Trophoblast cell (in vitro differentiated cells and primary cell): ENCODE measurements at regions not wholly inside any gene's neighbourhood (a gene's known extent, or its start where the extent isn't known, plus 50 kb on each side); places are given as distances from the start of the nearest gene placed in this dataset.

Experiments
- DNase-seq, 2 donors: peaks; one replicate each; pipeline ENCODE4 v3.0.0-alpha.2; 2016
- H2AFZ ChIP-seq: 2 replicates; pipeline ENCODE4 v1.6.1; 2013; ENCODE audit warnings: low read length, moderate library complexity, mild to moderate bottlenecking; ENCODE audit not compliant: insufficient read depth, poor library complexity
- H2AK5ac ChIP-seq: 2 replicates; pipeline ENCODE4 v1.6.1; 2013; ENCODE audit warnings: mild to moderate bottlenecking, low read length
- H2BK120ac ChIP-seq: 2 replicates; pipeline ENCODE4 v1.6.1; 2013; ENCODE audit warnings: low read length, mild to moderate bottlenecking, moderate library complexity; ENCODE audit not compliant: insufficient read depth, poor library complexity
- H2BK12ac ChIP-seq: 2 replicates; pipeline ENCODE4 v1.6.1; 2013; ENCODE audit warnings: mild to moderate bottlenecking, low read length, moderate library complexity
- H2BK5ac ChIP-seq: 2 replicates; pipeline ENCODE4 v1.6.1; 2013; ENCODE audit warnings: low read length, low read depth, moderate library complexity, mild to moderate bottlenecking; ENCODE audit not compliant: poor library complexity
- H3K14ac ChIP-seq: 2 replicates; pipeline ENCODE4 v1.6.1; 2013; ENCODE audit warnings: mild to moderate bottlenecking, low read length
- H3K18ac ChIP-seq: 2 replicates; pipeline ENCODE4 v1.6.1; 2013; ENCODE audit warnings: mild to moderate bottlenecking, low read length
- H3K23ac ChIP-seq: 2 replicates; pipeline ENCODE4 v1.6.1; 2013; ENCODE audit warnings: low read length
- H3K27ac ChIP-seq: 2 replicates; pipeline ENCODE4 v1.5.1; 2013; ENCODE audit warnings: low read depth, mild to moderate bottlenecking, inconsistent platforms, low read length, moderate library complexity
- H3K27me3 ChIP-seq: 2 replicates; pipeline ENCODE4 v1.6.1; 2013; ENCODE audit warnings: inconsistent platforms, mild to moderate bottlenecking, low read length, moderate library complexity; ENCODE audit not compliant: insufficient read depth
- H3K36me3 ChIP-seq, 2 experiments: 1 replicate in 1 of 2; 2 replicates in 1 of 2; pipeline ENCODE4 v1.6.1; 2013; ENCODE audit warnings: low read length in 2 of 2, mild to moderate bottlenecking in 2 of 2, moderate library complexity in 1 of 2; ENCODE audit not compliant: insufficient read depth in 2 of 2, control insufficient read depth in 1 of 2
- H3K4ac ChIP-seq: 2 replicates; pipeline ENCODE4 v1.6.1; 2013; ENCODE audit warnings: low read depth, mild to moderate bottlenecking, low read length, moderate library complexity
- H3K4me1 ChIP-seq, 2 experiments: 1 replicate in 1 of 2; 2 replicates in 1 of 2; pipeline ENCODE4 v1.6.1; 2013; ENCODE audit warnings: low read length in 2 of 2, mild to moderate bottlenecking in 2 of 2, moderate library complexity in 1 of 2; ENCODE audit not compliant: insufficient read depth in 2 of 2, control insufficient read depth in 1 of 2
- H3K4me2 ChIP-seq: 2 replicates; pipeline ENCODE4 v1.6.1; 2013; ENCODE audit warnings: inconsistent platforms, mild to moderate bottlenecking, low read length, moderate library complexity
- H3K4me3 ChIP-seq: 2 replicates; pipeline ENCODE4 v1.5.1; 2013; ENCODE audit warnings: mild to moderate bottlenecking, low read depth, low read length, inconsistent platforms
- H3K79me1 ChIP-seq: one replicate; pipeline ENCODE4 v1.6.1; 2013; ENCODE audit warnings: low read length
- H3K79me2 ChIP-seq: 2 replicates; pipeline ENCODE4 v1.6.1; 2013; ENCODE audit warnings: low read length, mild to moderate bottlenecking; ENCODE audit not compliant: control insufficient read depth, insufficient read depth, poor library complexity
- H3K9ac ChIP-seq: 2 replicates; pipeline ENCODE4 v1.6.1; 2013; ENCODE audit warnings: mild to moderate bottlenecking, low read length
- H3K9me3 ChIP-seq: 2 replicates; pipeline ENCODE4 v1.6.1; 2013; ENCODE audit warnings: low read depth, mild to moderate bottlenecking, control low read depth, inconsistent platforms, low read length; ENCODE audit not compliant: insufficient read depth
- H4K12ac ChIP-seq: 2 replicates; pipeline ENCODE4 v1.6.1; 2013; ENCODE audit warnings: low read depth, mild to moderate bottlenecking, low read length, moderate library complexity
- H4K8ac ChIP-seq: 2 replicates; pipeline ENCODE4 v1.6.1; 2013; ENCODE audit warnings: low read depth, mild to moderate bottlenecking, low read length, moderate library complexity
- H4K91ac ChIP-seq: one replicate; pipeline ENCODE4 v1.6.1; 2013; ENCODE audit warnings: low read depth, mild to moderate bottlenecking, low read length, moderate library complexity
- WGBS: extraction: QIAGEN DNeasy Blood & Tissue Kit; methylation state at CpG from one replicate; pipeline ENCODE4 v1.1.7; 2013; ENCODE audit warnings: missing lambda C conversion rate; ENCODE audit not compliant: insufficient read length, insufficient coverage; ENCODE audit errors: extremely low coverage; 5-methylcytosine and 5-hydroxymethylcytosine counted together

GRCh38 chr1:5491207-5491904 lies 500.9 kb downstream of the NPHP4 start:
- H2BK12ac ChIP-seq = no peak overlapping the region
- no peak overlapping the region for H3K4me2 ChIP-seq
- no peak overlapping the region for H2AFZ ChIP-seq
- no peak overlapping the region for H3K14ac ChIP-seq
- DNase-seq = no peak
- H3K27me3 ChIP-seq = no peaks in the 10 kb centered on the region
- H3K4me1 ChIP-seq = peaks cover 0 to 2% of the 10 kb centered on the region in 2 experiments
- H4K8ac ChIP-seq = no peak overlapping the region
- H3K4me3 ChIP-seq = no peak overlapping the region
- no peak overlapping the region for H3K9ac ChIP-seq
- H2BK5ac ChIP-seq = no peak overlapping the region
- no peak overlapping the region for H4K91ac ChIP-seq
- no peak overlapping the region for H3K18ac ChIP-seq
- H3K4ac ChIP-seq = no peak overlapping the region
- H3K9me3 ChIP-seq = no peaks in the 10 kb centered on the region
- no CpG with 5 or more reads among the region's 9 CpGs for whole genome bisulfite sequencing
- no peak overlapping the region for H3K27ac ChIP-seq
- H4K12ac ChIP-seq = no peak overlapping the region
- H3K36me3 ChIP-seq = no peaks in the 10 kb centered on the region
- H3K23ac ChIP-seq = no peak overlapping the region
- no peak overlapping the region for H2BK120ac ChIP-seq
- no peak overlapping the region for H2AK5ac ChIP-seq
- no peaks in the 10 kb centered on the region for H3K79me1 ChIP-seq
- H3K79me2 ChIP-seq = no peaks in the 10 kb centered on the region

GRCh38 chr1:5490635-5491034 lies 501.6 kb downstream of the NPHP4 start:
- no peaks in the 10 kb centered on the region for H3K79me2 ChIP-seq
- H3K27ac ChIP-seq = no peak overlapping the region
- no peak for DNase-seq
- no peak overlapping the region for H2AFZ ChIP-seq
- no peak overlapping the region for H3K4me2 ChIP-seq
- H2BK12ac ChIP-seq = no peak overlapping the region
- no peak overlapping the region for H4K12ac ChIP-seq
- no peaks in the 10 kb centered on the region for H3K27me3 ChIP-seq
- no peak overlapping the region for H4K91ac ChIP-seq
- no CpG with 5 or more reads among the region's 12 CpGs for WGBS
- no peaks in the 10 kb centered on the region for H3K79me1 ChIP-seq
- no peak overlapping the region for H3K4me3 ChIP-seq
- peaks cover 0 to 2% of the 10 kb centered on the region in 2 experiments for H3K4me1 ChIP-seq
- H2BK5ac ChIP-seq = no peak overlapping the region
- H3K18ac ChIP-seq = no peak overlapping the region
- H3K9ac ChIP-seq = no peak overlapping the region
- H2BK120ac ChIP-seq = no peak overlapping the region
- H3K4ac ChIP-seq = no peak overlapping the region
- no peak overlapping the region for H3K14ac ChIP-seq
- no peaks in the 10 kb centered on the region for H3K36me3 ChIP-seq
- peaks cover 2% of the 10 kb centered on the region for H3K9me3 ChIP-seq
- no peak overlapping the region for H3K23ac ChIP-seq
- H2AK5ac ChIP-seq = no peak overlapping the region
- no peak overlapping the region for H4K8ac ChIP-seq

- H3K4me3 ChIP-seq = no peak overlapping the region
- no peaks in the 10 kb centered on the region for H3K79me2 ChIP-seq
- no peak overlapping the region for H2BK5ac ChIP-seq
- no peak for DNase-seq
- no peak overlapping the region for H2BK120ac ChIP-seq
- H3K14ac ChIP-seq = no peak overlapping the region
- H2AFZ ChIP-seq = no peak overlapping the region
- H3K4me2 ChIP-seq = no peak overlapping the region
- H3K79me1 ChIP-seq = no peaks in the 10 kb centered on the region
- H3K27ac ChIP-seq = no peak overlapping the region
- no peak overlapping the region for H2AK5ac ChIP-seq
- H3K23ac ChIP-seq = no peak overlapping the region
- no CpG with 5 or more reads among the region's 1 CpG for WGBS
- no peak overlapping the region for H4K91ac ChIP-seq
- no peak overlapping the region for H2BK12ac ChIP-seq
- H3K9ac ChIP-seq = no peak overlapping the region
- H3K9me3 ChIP-seq = peaks cover 6% of the 10 kb centered on the region
- no peak overlapping the region for H4K12ac ChIP-seq
- H3K4me1 ChIP-seq = peaks cover 0 to 1% of the 10 kb centered on the region in 2 experiments
- H4K8ac ChIP-seq = no peak overlapping the region
- H3K36me3 ChIP-seq = no peaks in the 10 kb centered on the region
- H3K27me3 ChIP-seq = peaks cover 1% of the 10 kb centered on the region
- no peak overlapping the region for H3K4ac ChIP-seq
- no peak overlapping the region for H3K18ac ChIP-seq
Measured at GRCh38 chr1:5488448-5488847, 503.8 kb downstream of the NPHP4 start.

- DNase-seq = no peak
- Histone ChIP-seq H4K91ac (no peak overlapping the region), H3K79me1 (no peaks in the 10 kb centered on the region), H3K27ac (no peak overlapping the region), H3K9ac (no peak overlapping the region), H3K4me3 (no peak overlapping the region), H2AFZ (no peak overlapping the region), H2BK120ac (no peak overlapping the region), H2AK5ac (no peak overlapping the region), H3K4ac (no peak overlapping the region), H4K12ac (no peak overlapping the region), H3K27me3 (peaks cover 5% of the 10 kb centered on the region), H3K23ac (no peak overlapping the region), H3K79me2 (no peaks in the 10 kb centered on the region), H3K9me3 (peaks cover 6% of the 10 kb centered on the region), H4K8ac (no peak overlapping the region), H2BK5ac (no peak overlapping the region), H3K4me1 (no peaks in the 10 kb centered on the region), H3K36me3 (no peaks in the 10 kb centered on the region), H2BK12ac (no peak overlapping the region), H3K4me2 (no peak overlapping the region), H3K18ac (no peak overlapping the region), H3K14ac (no peak overlapping the region)
- no CpG with 5 or more reads among the region's 7 CpGs for WGBS
Measured at GRCh38 chr1:5485968-5486696, 506.1 kb downstream of the NPHP4 start.
